ENCODE measurements at regions not wholly inside any gene's neighbourhood (a gene's known extent, or its start where the extent isn't known, plus 50 kb on each side); places are given as distances from the start of the nearest gene placed in this dataset.
A peak's percentile ranks its signal among the peaks of the same experiment; 100 is the strongest.

DNA sequence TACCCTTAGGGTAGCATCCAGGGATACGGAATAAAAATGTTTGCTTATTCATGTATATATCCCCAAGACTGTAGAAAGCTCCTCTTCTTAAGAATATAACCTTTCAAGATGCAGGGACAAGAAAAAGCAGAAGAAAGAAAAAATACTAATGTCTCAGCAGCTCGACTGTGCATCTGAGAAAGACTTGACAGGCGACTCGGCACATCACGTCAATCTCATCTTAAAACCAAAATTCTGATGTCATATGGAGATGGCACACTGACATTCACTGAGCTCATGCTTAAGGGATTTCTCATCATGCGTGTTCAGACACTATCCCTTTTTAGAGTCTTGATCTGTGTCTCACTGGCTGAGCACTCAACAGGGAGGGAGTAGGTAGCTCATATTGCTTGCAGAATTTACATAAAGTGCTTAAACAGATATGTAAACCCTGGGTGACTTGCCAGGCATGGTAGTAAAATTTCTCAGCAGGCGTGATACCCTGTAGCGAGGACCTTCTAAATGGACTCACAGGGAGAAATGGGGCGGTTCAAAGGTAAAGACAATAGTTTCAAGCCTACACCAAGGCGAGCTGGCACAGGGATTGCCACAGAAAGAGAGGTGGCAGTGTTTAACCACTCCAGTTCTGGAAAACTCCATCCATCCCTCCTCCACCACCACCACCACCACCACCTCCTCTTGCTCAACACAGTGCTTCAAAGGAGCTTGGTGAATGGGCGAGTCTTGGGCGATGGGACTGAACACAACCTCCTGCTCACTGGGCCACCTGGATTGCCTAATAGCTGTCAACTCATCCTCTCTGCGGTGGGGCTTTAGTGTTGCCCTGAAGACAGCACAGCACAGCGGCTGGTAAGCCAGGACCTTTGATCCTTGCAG, 330.5 kb downstream of the TFAP2A start:
- peak; percentile 21; the same call in 1 of the 2 replicates for ATAC-seq
- Histone ChIP-seq H3K4me3 (ENCODE audit: low read depth in 2 of 2, low read length in 2 of 2) (no peak overlapping the region), H3K27ac (ENCODE audit: low read length) (no peak overlapping the region), H3K36me3 (ENCODE audit: control insufficient read depth, insufficient read depth, low read length) (no peaks in the 10 kb centered on the region), H3K27me3 (ENCODE audit: control insufficient read depth, insufficient read depth, low read length) (no peaks in the 10 kb centered on the region), H3K4me1 (ENCODE audit: control insufficient read depth, insufficient read depth, low read length) (no peaks in the 10 kb centered on the region), H3K9me3 (ENCODE audit: control insufficient read depth, insufficient read depth, low read depth, low read length) (no peaks in the 10 kb centered on the region)
- ChIA-PET CTCF (interaction anchor here (0.7 kb wide), 1 partner anchor 1103 kb away, joined by 6 read pairs; no protein-coding TSS in a partner anchor), POLR2A (no interaction called here)
- TF ChIP-seq CTCF (IDR thresholded peaks at IDR 0.05), result peak; percentile 25; the same call in 1 of the 2 replicates
- no peak for TF ChIP-seq TCF7L2 (IDR thresholded peaks at IDR 0.05; ENCODE audit: low read depth, low read length)
- in situ Hi-C loops (cut with HindIII; ENCODE audit: low pct_unique_long_range_greater_than_20kb, low sequenced_read_pairs) (no loop called here), intact Hi-C loops (cut with micrococcal nuclease; ENCODE audit: unreplicated experiment) (no loop called here)
- no TSS peak for BruUV-seq (replicated peaks)
- DNase-seq (ENCODE audit: low read depth, low spot score), result no peak

- Histone ChIP-seq H3K36me3 (ENCODE audit: control insufficient read depth, insufficient read depth, low read length) (no peaks in the 10 kb centered on the region), H3K4me3 (ENCODE audit: low read depth in 2 of 2, low read length in 2 of 2) (no peak overlapping the region), H3K27ac (ENCODE audit: low read length) (no peak overlapping the region; the same call in 1 of the 2 replicates), H3K4me1 (ENCODE audit: control insufficient read depth, insufficient read depth, low read length) (no peaks in the 10 kb centered on the region), H3K9me3 (ENCODE audit: control insufficient read depth, insufficient read depth, low read depth, low read length) (no peaks in the 10 kb centered on the region), H3K27me3 (ENCODE audit: control insufficient read depth, insufficient read depth, low read length) (no peaks in the 10 kb centered on the region)
- no peak for ATAC-seq
- BruUV-seq (replicated peaks), result no TSS peak
- intact Hi-C loops (cut with micrococcal nuclease; ENCODE audit: unreplicated experiment) (no loop called here), in situ Hi-C loops (cut with HindIII; ENCODE audit: low pct_unique_long_range_greater_than_20kb, low sequenced_read_pairs) (no loop called here)
- no peak for DNase-seq (ENCODE audit: low read depth, low spot score)
- ChIA-PET CTCF (no interaction called here), POLR2A (no interaction called here)
- TF ChIP-seq SIN3A (IDR thresholded peaks at IDR 0.05; ENCODE audit: borderline replicate concordance, insufficient read depth, low read depth, low read length) (no peak), CTCF (IDR thresholded peaks at IDR 0.05) (no peak), TCF7L2 (IDR thresholded peaks at IDR 0.05; ENCODE audit: low read depth, low read length) (no peak), POLR2AphosphoS5 (IDR thresholded peaks at IDR 0.05; ENCODE audit: low read depth, low read length) (no peak), REST (IDR thresholded peaks at IDR 0.05; ENCODE audit: insufficient read depth in 1 of 2, low read depth in 2 of 2, low read length in 1 of 2) (no peak)
Measured at GRCh38 chr6:10082385-10082784, 332.5 kb downstream of the TFAP2A start.

Data from Panc1 (cell line).